Loucy (cell line): ENCODE measurements at regions not wholly inside any gene's neighbourhood (a gene's known extent, or its start where the extent isn't known, plus 50 kb on each side); places are given as distances from the start of the nearest gene placed in this dataset.

Experiments
- EZH2phosphoT487 ChIP-seq: fragments of 200-600 bp; IDR thresholded peaks from 2 replicates; pipeline ENCODE4 v1.6.1; 2018; ENCODE audit warnings: antibody characterized with exemption, mild to moderate bottlenecking, moderate library complexity, borderline replicate concordance
- TF ChIP-seq, protein P1 (sequence below): fragments of 200-600 bp; sonication (generic); conservative IDR thresholded peaks from 2 replicates; pipeline ENCODE4 v1.5.1; 2014; ENCODE audit warnings: mild to moderate bottlenecking, antibody characterized with exemption, low read length

DNA sequence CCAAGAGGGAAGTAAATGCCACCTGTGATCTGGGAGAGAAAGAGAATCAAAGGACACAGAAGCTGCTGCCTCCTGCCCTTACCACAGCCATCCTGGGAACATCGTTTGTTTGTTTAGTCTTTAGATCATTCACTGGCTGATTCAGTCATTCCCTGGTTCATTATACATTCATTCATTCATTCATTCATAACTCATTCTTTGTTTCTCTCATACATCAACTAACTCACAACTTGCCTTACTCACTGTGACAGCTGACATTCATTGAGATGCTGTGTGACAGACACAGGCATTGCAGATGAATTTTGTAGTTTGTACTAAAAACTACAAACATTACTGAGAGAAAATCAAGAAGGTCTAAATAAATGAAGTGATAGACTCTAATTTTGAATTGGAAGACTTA lies 291.0 kb upstream of the TNRC6C start:
- TF ChIP-seq, protein P1, sequence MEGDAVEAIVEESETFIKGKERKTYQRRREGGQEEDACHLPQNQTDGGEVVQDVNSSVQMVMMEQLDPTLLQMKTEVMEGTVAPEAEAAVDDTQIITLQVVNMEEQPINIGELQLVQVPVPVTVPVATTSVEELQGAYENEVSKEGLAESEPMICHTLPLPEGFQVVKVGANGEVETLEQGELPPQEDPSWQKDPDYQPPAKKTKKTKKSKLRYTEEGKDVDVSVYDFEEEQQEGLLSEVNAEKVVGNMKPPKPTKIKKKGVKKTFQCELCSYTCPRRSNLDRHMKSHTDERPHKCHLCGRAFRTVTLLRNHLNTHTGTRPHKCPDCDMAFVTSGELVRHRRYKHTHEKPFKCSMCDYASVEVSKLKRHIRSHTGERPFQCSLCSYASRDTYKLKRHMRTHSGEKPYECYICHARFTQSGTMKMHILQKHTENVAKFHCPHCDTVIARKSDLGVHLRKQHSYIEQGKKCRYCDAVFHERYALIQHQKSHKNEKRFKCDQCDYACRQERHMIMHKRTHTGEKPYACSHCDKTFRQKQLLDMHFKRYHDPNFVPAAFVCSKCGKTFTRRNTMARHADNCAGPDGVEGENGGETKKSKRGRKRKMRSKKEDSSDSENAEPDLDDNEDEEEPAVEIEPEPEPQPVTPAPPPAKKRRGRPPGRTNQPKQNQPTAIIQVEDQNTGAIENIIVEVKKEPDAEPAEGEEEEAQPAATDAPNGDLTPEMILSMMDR = no peak
- no peak for TF ChIP-seq EZH2phosphoT487
